HG02642 (cell line): ENCODE measurements at regions not wholly inside any gene's neighbourhood (a gene's known extent, or its start where the extent isn't known, plus 50 kb on each side); places are given as distances from the start of the nearest gene placed in this dataset.
"Not testable (repeated sequence)": the region's sequence is repeated elsewhere in the genome, so short reads cannot be mapped to it uniquely, and the experiment has no call there.

Experiments
- ATAC-seq: cut with Tn5 transposase; IDR thresholded peaks from one replicate; pipeline ENCODE4 v1.9.1; 2021; ENCODE audit warnings: mild to moderate bottlenecking; ENCODE audit not compliant: unreplicated experiment, poor library complexity

DNA sequence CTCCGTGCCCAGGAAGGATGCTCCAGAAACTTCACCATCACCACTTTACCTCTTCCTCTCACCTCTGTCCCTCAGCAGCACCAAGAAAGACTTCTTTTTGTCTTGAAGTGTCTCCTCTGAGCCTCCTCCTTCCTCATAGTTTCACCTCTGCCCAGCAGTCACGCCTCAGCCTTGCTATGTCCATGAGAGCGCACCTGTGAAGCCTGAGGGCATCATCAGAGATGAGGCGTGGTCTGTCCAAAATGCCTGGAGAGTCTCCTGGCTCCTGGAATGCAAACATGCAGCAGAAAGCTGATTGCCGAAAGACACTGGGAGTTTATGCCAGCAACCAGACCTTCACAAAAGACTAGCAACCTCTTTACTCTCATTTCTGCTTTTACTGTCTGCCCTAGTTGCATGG, 336.6 kb downstream of the TEX29 start:
- ATAC-seq: no peak

DNA sequence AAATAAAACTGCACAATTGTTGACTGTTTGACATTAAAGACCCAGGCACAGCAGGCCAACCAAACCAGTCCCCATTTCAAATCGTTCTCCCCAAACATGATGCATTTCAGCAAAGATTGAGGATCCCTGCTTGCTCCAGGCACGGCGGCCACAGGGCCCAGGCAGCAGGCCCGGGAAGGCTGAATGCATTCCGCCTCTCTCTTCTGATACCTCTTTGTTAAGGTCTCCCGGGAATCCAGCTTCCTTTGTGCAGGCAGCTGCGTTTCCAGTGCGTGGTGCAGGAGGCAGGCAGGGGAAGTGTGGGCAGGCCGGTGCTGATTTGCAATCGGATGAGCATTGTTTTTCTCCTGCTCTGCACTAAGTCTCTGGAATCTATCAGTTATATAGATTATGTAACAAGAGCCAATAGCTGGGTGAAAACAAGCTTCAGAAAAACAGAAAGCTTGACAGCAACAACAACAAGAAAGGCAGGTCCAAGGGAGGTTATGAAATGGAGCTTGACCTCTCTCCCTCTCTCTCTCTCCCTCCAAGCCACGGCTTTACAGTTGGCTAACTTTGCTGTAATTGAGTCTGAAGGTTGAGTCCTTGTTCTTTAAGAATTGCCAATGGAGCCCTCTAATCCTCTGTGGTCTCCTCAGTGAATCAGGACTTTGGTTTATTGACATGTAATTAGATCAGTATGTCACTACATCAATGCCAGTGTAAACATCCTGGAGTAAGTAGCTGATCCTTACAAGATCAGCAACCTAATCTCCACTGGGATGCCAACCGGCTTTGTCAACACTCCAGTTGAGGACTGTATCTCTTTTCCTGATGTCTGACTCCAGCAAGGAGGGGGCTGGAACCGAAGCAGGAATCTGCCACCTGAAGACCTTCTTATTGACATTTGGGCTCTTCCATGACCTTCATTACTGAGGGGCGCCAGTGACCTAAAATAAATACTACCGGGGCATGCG, 338.0 kb downstream of the TEX29 start:
- ATAC-seq: no peak

DNA sequence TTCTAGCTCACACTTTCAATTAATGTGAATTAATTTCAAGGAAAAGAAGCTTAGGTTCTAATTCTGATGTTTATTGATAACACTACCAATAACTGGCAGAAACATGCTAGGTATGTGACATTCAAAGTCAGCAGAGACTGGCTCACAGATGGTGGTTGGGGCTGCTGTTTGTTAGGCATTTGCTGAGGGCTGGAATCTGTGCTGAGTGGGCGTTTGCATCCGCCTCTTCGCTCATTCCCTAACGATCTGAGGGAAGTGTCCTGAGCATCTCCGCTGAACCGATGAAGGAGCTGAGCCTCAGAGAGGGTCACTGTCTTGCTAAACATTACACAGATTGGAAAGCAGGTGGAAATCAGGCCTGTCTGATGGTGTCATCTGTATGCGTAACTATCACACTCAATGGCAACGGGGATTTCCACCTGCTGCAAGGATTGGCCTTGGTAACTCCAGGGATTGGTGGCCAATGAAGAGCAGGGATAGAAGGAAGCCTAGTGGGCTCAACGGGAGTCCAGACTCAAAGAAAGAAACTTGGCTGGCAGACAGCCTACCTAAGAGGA, 338.9 kb downstream of the TEX29 start:
- ATAC-seq: no peak

DNA sequence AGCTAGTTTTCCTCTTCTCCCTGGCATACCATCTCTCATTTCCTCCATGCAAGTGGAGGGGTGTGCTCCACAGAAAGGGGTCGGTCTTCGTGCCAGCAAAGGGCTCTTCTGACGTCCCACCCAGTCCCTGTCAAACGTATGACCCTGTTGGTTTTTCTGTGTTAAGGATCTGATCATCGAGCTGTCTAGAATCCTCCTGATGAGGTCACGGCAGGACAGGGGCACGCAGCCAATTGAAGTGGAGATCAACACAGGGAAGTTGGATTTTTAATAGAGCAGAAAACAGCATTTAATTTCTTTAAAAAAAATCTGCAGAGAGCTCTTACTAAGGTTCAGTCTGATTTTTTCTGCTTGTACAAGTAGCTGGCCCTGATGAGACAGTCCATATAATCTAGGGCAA, 339.4 kb downstream of the TEX29 start:
- ATAC-seq: no peak

DNA sequence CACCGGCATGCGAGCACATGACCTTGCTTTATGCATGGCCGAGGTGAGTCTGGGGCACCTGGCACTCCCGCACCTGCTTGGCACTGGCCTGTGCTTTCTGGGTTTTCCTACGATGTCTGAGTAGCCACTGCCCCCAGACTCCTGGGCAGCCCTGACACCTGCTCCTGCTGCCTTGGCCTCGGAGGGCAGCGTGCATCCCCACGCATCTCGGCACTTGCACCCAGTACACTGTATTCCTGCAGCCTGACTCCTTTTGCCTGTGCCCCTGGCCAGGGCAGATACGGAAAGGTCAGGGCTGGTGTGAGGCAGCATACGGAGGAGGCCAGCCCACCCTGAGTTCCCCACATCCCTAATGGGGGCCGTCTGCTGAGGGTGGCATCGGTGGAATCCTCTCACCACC, 340.6 kb downstream of the TEX29 start:
- ATAC-seq: no peak

DNA sequence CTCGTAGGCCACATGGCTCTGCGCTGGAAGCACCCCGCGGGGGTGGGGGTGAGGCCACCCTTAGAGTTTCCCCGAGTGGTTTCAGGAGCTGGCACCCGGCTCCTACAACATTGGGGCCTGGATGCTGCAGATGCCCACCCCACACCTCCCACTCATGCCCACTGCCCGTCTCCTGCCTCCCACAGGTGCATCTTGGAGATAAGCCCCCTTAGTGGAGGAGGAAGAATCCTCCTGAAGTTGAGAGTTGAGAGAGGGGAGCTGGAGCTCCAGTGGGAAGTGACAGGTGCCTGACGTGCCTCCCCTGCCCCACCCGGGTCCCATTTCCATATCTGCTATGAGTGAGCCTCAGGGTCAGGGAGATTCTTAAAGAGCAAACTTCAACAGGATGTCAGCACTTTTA, 341.3 kb downstream of the TEX29 start:
- ATAC-seq: no peak

DNA sequence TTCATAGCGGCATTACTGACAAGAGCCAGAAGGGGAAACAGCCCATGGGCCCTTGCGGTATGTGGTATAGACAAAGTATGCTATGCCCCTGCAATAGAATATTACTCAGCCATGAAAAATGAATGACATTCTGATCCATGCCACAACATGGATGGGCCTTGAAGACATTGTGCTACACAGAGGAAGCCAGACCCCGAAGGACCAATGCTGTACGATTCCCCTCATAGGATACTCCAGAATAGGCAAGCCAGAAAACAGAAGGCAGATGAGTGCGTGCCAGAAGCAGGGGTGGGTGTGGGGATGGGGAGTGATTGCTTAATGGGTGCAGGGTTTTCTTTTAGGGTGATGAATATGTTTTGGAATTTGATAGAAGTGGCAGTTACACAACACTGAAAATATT, 342.0 kb downstream of the TEX29 start:
- ATAC-seq: no peak

DNA sequence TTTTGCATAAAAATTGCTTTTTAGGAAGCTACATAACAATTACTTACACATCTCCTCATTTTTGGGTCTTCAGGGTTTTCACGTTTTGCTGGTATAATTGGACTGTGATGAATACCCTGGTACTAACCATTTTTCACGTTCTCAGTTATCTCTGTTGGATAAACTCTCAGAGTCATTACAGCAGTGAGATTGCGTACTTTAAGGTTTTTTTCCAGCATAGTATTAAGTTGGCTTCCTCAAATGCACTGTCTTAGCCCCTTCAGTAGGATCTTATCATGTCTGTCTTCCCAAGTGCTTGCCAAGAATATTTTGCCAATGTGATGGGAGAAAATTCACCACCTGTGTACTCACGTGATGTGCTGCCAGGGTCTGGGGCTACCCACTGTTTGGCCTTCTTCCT, 342.5 kb downstream of the TEX29 start:
- no peak for ATAC-seq

DNA sequence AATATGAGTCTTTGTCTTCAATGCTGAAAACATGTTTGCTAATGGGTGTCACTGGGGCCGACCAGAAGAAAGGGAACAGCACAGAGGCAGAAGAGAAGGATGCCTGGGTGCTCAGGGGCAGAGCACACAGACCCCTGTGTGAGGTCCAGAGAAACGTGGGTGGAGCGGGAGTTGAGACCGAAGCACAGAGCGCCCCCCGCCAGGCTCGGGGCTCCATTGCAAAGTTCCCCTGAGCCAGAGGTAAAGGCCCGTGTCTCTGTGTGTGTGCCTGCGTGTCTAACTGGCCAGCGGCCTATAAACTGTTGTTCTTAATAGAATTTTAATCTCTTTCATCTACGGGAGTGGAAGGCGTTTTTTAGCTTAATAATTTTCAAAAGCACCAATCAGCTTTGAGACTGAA, 343.1 kb downstream of the TEX29 start:
- ATAC-seq: no peak

DNA sequence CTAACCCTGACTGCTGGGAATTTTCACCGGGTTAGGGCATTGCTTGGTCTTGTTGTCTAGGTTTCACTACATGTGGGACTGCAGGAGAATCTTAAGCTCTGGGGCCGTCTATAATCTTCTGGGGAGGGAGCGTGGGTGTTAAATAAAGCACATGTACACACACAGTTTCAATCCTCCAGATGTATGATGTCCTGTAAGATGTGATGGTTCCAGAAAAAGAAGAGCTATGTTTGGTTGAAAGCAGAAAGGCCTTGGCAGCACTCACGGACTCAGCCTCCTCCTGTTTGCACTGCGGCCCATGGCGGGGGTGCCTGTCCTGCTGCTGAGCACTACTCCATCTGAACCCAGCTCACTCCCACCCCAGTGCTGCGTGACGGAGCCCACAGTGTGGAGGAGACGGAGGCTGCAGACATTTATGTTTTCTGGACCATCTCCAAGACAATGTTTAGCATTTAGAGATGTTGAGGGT, 343.5 kb downstream of the TEX29 start:
- ATAC-seq: no peak

DNA sequence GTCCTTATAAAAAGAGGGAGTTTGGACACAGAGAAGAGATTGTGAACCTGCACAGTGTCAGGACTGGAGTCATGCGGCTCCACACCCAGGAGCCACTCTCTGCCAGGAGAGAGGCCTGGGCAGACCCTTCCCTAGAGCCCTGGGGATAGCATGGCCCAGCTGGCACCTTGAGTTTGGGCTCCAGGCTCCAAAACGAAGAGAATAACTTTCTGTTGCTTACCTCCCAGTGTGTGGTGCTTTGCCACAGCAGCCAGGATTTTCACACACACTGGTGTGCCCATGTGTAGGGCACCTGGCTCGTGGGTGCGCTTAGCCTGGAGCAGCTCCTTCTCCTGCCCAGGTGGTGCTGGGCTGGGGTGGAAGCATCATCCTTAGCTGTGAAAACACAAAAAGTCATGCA, 344.3 kb downstream of the TEX29 start:
- ATAC-seq: no peak

DNA sequence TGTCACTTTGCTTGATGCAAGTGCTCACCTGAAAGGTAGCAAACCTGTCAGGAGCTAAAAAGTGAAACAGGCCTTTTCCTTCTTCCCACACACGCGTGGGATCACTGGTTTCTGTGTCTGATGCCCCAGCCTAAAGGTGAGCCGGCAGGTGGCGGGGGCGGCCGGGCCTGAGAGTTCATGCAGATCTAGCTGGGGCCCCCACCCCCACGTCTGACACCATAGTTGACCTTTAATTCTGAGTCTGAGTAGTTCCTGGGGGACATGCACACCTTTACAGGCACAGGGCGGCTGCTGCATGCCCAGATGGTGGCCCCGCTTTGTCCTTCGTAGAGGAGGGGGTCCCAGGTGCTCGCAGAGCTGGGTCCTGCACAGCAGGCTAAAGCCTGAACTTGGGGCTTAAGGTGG, 345.3 kb downstream of the TEX29 start:
- ATAC-seq: no peak

DNA sequence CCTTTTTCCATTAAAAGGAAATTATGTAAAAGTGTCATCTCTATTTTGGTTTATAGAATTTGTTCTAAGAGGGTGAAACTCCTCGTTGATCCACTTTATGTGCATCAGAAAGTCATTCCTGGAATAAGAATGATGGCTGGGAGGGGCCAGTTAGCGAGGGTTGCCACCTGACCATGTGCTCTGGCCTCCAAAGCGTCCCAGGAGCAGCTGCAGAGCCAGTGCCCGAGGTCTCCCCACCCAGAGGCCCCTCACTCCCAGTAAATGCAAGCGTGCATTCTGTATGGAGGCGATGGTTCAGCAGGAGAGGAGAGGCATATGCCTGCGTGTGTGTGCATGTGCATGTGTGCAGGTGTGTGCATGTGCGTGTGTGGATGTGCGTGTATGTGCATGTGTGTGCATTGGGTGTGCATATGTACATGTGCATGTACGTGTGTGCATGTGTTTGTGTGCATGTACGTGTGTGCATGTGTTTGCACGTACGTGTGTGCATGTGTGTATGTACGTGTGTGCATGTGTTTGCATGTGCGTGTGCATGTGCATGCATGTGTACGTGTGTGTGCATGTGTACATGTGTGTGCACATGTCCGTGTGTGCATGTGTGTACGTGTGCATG, 345.8 kb downstream of the TEX29 start:
- no peak for ATAC-seq

DNA sequence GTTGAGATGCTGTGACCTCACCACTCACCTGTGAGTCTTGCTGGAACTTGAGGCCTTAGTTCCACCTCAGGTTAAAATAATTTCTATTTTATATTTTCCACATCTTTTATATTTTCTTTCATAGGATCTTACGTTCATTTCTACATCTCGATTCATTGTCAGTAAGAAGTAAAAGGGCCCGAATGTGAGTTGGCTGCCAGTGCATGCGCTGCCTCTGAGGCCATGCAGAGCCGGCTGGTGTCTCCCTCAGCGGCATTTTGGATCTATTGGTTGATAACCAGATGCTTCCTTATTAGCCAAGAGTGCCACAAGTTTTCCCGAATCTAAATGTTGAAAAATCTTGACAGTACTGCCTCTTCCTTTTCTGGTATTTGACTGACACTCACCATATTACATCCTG, 347.3 kb downstream of the TEX29 start:
- ATAC-seq: no peak

DNA sequence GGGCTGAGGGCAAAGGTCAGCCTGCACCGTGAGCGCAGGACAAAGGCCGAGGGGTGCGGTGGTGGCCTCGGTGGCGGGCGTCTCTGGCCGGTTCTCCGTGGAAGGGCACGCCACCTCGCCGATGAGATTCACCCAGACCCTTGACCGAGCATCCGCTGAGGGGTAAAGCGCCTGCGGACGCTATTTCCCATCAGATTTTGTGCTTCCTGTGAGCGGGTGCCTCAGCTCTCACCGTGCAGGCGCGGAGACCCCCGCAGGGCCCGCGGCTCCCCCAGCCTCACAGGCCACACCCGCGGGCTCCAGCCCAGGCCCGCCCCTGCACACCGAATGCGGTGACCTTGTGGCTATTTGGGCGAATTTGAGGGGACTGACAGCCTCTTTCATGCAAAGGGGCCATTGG, 348.0 kb downstream of the TEX29 start:
- ATAC-seq: no peak

DNA sequence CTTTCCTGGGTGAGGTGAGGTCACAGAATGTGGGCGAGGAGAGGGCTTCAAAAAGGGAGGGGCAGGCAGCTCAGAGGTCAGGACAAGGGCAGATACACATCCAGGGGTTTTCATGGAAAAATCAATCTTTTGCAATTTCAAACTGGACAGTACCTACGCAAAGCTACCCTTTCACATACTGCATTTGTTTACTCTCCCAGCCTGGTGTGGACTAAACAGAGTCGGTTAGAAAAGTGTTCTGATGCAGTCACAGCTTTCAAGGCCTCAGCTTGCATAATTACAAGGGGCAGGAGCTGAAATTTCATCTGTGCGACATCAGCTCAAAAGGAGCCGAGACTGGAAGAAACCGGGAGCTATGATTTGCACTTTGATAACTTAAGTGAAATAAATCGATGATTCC, 351.8 kb downstream of the TEX29 start:
- ATAC-seq: not testable (repeated sequence)

DNA sequence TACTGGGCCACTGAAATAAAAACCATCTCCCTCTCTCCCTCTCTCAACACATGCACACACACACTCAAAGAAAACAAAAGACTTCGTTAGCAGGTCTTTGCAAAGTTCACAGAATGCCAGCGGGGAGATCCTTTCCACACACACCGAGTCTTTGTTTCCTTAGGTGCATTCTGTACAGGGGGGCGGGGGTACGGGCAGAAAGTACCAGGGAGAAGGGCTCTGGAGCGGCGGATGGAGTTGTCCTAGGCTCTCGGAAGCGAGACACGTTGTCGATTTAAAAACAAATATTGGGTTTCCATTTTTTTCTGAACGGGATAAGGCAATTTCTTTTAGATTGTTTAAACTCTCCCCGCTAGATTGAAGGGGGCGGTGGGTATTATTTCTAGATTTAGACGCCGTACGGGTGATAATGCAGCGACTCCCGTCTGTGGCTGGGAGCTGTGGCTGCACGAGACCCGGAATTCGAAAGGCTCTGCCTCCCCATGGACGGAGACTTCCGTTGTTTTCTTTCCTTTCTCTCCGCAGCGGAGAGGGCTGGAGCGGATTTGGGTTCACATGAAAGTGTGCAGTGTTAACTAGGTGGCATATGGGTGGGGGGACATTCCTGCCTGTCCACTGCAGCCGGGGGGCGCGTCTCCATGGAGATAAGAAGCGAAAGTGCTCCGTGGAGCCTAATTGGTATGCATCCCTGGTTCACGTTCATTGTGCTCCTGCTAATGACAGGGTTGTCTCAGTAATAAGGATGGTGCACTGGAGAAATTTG, 357.9 kb downstream of the TEX29 start:
- not testable (repeated sequence) for ATAC-seq

DNA sequence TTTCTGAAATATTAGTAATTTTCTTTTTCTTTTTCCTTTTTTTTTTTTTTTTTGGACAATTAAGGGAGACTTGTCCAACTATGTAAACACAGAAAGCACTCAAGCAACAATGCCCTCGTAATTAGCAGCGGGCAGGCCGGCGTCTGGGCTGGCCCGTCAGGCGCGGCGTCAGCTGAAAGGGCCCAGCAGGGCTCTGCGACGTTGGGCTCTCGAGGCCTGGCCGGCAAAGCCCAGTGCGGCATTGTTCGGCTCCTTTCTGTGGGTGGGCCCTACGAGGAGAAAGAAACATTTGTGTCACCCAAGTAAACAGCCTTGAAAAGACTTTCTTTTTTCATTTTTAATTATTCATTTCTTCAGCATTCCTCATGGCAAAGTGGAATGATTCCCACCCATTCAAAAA, 359.2 kb downstream of the TEX29 start:
- ATAC-seq: not testable (repeated sequence)

DNA sequence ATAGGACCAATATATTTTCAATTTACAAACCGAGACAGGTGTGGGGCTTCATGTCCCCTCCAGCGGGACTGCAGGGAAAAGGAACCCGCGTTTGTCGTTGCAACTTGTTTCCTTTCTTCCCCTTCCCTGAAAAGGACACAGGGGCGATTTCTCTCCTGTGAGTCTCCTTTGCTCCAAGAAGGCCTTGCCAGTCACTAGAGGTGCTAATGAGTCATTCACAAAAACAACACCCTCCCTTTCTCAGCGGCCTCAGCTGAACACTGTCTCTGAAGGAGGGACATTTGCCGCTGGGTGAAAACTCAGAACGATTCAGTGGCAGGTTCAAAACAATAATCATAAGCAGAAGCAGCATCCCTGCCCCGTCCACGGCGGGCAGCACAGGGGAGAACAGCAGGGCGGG, 359.7 kb downstream of the TEX29 start:
- ATAC-seq: not testable (repeated sequence)

DNA sequence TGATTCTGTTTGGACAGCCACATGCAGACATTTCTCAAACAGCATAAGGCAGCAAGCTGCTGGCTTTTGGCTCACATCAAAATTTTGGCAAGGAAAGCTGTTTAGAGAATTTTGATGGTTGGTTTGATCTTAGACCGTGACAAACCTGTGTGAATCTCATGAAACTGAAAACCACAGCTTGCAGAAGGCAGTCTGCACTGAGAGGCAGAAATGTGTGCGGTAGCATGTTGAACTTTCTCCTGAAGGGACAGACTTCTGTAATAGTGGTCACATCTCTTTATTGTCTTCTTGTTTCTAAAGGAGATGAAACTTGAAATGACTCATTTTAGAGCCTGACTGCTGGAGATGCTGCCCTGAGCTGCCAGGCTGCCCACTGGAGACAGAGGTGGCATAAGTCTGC, 371.6 kb downstream of the TEX29 start:
- not testable (repeated sequence) for ATAC-seq

DNA sequence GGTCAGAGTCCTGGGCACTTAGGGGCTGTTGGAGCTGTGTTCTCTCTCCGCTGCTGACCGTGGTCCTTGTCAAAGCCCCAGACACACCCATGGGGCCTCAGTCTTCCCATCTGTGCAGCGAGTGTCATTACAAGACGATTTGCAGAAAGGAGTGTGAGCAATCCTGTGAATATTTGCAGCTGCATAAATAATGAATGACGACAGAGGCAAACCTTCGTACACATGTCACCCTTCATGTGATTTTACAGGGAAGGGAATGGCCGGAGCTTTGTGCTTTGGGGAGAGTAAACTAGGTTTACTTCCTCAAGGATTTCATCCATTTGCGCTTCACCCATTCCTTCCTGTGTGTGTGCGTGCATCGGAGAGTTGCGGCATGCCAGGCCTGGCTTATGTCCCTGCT, 370.8 kb upstream of the SOX1 start:
- ATAC-seq: not testable (repeated sequence)
